Gastroesophageal sphincter (tissue), 3 donors: ENCODE measurements at regions not wholly inside any gene's neighbourhood (a gene's known extent, or its start where the extent isn't known, plus 50 kb on each side); places are given as distances from the start of the nearest gene placed in this dataset.

Source experiments
- EP300 ChIP-seq: sonication (generic); formaldehyde crosslinking; IDR thresholded peaks from one replicate; pipeline ENCODE4 v1.6.1; 2017; ENCODE audit warnings: antibody characterized with exemption, mild to moderate bottlenecking
- POLR2A ChIP-seq, 2 donors: fragments of 450-650 bp; IDR thresholded peaks; one replicate each; pipeline ENCODE4 v1.6.1; 2017; ENCODE audit warnings: antibody characterized with exemption in 2 of 2, mild to moderate bottlenecking in 2 of 2, moderate library complexity in 1 of 2
- POLR2AphosphoS5 ChIP-seq: sonication (generic); formaldehyde crosslinking; IDR thresholded peaks from one replicate; pipeline ENCODE4 v1.6.1; 2017; ENCODE audit warnings: antibody characterized with exemption
- TF ChIP-seq, protein P1 (sequence below), 4 experiments: fragments of 200-600 bp in 2 of 4; fragments of 450-650 bp in 2 of 4; sonication (generic) in 1 of 4; IDR thresholded peaks; one replicate each; pipeline ENCODE4 v1.5.1; 2017 to 2019; ENCODE audit warnings: antibody characterized with exemption in 4 of 4, mild to moderate bottlenecking in 2 of 4, moderate library complexity in 2 of 4

- TF ChIP-seq, protein P1, sequence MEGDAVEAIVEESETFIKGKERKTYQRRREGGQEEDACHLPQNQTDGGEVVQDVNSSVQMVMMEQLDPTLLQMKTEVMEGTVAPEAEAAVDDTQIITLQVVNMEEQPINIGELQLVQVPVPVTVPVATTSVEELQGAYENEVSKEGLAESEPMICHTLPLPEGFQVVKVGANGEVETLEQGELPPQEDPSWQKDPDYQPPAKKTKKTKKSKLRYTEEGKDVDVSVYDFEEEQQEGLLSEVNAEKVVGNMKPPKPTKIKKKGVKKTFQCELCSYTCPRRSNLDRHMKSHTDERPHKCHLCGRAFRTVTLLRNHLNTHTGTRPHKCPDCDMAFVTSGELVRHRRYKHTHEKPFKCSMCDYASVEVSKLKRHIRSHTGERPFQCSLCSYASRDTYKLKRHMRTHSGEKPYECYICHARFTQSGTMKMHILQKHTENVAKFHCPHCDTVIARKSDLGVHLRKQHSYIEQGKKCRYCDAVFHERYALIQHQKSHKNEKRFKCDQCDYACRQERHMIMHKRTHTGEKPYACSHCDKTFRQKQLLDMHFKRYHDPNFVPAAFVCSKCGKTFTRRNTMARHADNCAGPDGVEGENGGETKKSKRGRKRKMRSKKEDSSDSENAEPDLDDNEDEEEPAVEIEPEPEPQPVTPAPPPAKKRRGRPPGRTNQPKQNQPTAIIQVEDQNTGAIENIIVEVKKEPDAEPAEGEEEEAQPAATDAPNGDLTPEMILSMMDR (IDR thresholded peaks at IDR 0.05) = no peak
- TF ChIP-seq POLR2AphosphoS5 = no peak
- TF ChIP-seq POLR2A (IDR thresholded peaks at IDR 0.05) = no peak
- no peak for TF ChIP-seq EP300
Measured at GRCh38 chr4:167544391-167544790, 310.1 kb upstream of the SPOCK3 start.
